T-helper 1 cell (primary cell): ENCODE measurements at regions not wholly inside any gene's neighbourhood (a gene's known extent, or its start where the extent isn't known, plus 50 kb on each side); places are given as distances from the start of the nearest gene placed in this dataset.

Experiments used
- DNase-seq, 5 donors: peaks; one replicate each; pipeline ENCODE4 v3.0.0-alpha.2; 2012 to 2020

- DNase-seq, result no peak
Measured at GRCh38 chr7:95718577-95719410, 53.6 kb upstream of the DYNC1I1 start.

- DNase-seq, result no peak
Measured at GRCh38 chr7:95716357-95717122, 55.8 kb upstream of the DYNC1I1 start.

- DNase-seq, result no peak
Measured at GRCh38 chr7:95715274-95715673, 57.1 kb upstream of the DYNC1I1 start.

GRCh38 chr7:95710711-95711110, 61.6 kb upstream of the DYNC1I1 start:
- DNase-seq, result no peak

GRCh38 chr7:95700917-95701316, 71.4 kb upstream of the DYNC1I1 start:
- no peak for DNase-seq

- no peak for DNase-seq
Measured at GRCh38 chr7:95694334-95694733, 78.0 kb upstream of the DYNC1I1 start.

GRCh38 chr7:95693551-95694333, 78.6 kb upstream of the DYNC1I1 start:
- no peak for DNase-seq

GRCh38 chr7:95691464-95691863, 80.9 kb upstream of the DYNC1I1 start:
- DNase-seq, result no peak

- peak in 1 of 5 donors; percentile 19 for DNase-seq
Measured at GRCh38 chr7:95690367-95690947, 81.9 kb upstream of the DYNC1I1 start.

- no peak for DNase-seq
Measured at GRCh38 chr7:95688931-95689495, 83.3 kb upstream of the DYNC1I1 start.

- DNase-seq, result no peak
Measured at GRCh38 chr7:95687759-95688343, 84.5 kb upstream of the DYNC1I1 start.

- peak in 1 of 5 donors; percentile 6 for DNase-seq
Measured at GRCh38 chr7:95686109-95686508, 86.2 kb upstream of the DYNC1I1 start.

- DNase-seq, result no peak
Measured at GRCh38 chr7:95684505-95684904, 87.8 kb upstream of the DYNC1I1 start.

- DNase-seq, result no peak
Measured at GRCh38 chr7:95684037-95684436, 87.7 kb upstream of the PDK4 start.

- DNase-seq, result no peak
Measured at GRCh38 chr7:95682913-95683312, 86.6 kb upstream of the PDK4 start.

GRCh38 chr7:95676691-95677090, 80.4 kb upstream of the PDK4 start:
- no peak for DNase-seq

GRCh38 chr7:95675632-95676031, 79.3 kb upstream of the PDK4 start:
- no peak for DNase-seq

GRCh38 chr7:95675016-95675415, 78.7 kb upstream of the PDK4 start:
- DNase-seq, result no peak

GRCh38 chr7:95674101-95674500, 77.8 kb upstream of the PDK4 start:
- no peak for DNase-seq

- DNase-seq, result no peak
Measured at GRCh38 chr7:95672434-95672833, 76.1 kb upstream of the PDK4 start.

GRCh38 chr7:95669513-95669912, 73.2 kb upstream of the PDK4 start:
- DNase-seq, result no peak

GRCh38 chr7:95668504-95669018, 72.2 kb upstream of the PDK4 start:
- no peak for DNase-seq
